ENCODE measurements at regions not wholly inside any gene's neighbourhood (a gene's known extent, or its start where the extent isn't known, plus 50 kb on each side); places are given as distances from the start of the nearest gene placed in this dataset.
"Not testable (repeated sequence)": the region's sequence is repeated elsewhere in the genome, so short reads cannot be mapped to it uniquely, and the experiment has no call there.

- DNase-seq = no peak
These were observed 429.4 kb downstream of the PCNX1 start for GRCh38 chr14:71336489-71337192.

- no peak for DNase-seq
These were observed 430.9 kb downstream of the PCNX1 start for GRCh38 chr14:71338153-71338552.

- no peak for DNase-seq
These were observed 432.6 kb downstream of the PCNX1 start for GRCh38 chr14:71339650-71340415.

GRCh38 chr14:71341156-71341555, 433.9 kb downstream of the PCNX1 start:
- DNase-seq = no peak

GRCh38 chr14:71343724-71344123, 436.5 kb downstream of the PCNX1 start:
- DNase-seq = no peak

- DNase-seq = no peak
These were observed 437.2 kb downstream of the PCNX1 start for GRCh38 chr14:71344506-71344905.

- no peak for DNase-seq
These were observed 439.4 kb downstream of the PCNX1 start for GRCh38 chr14:71346685-71347084.

- DNase-seq = no peak
These were observed 441.1 kb downstream of the PCNX1 start for GRCh38 chr14:71348394-71348793.

GRCh38 chr14:71348817-71349216, 441.6 kb downstream of the PCNX1 start:
- no peak for DNase-seq

GRCh38 chr14:71354142-71354541, 446.9 kb downstream of the PCNX1 start:
- DNase-seq = no peak

- DNase-seq = no peak
These were observed 447.5 kb downstream of the PCNX1 start for GRCh38 chr14:71354801-71355200.

GRCh38 chr14:71355324-71356201, 448.3 kb downstream of the PCNX1 start:
- no peak for DNase-seq

- no peak for DNase-seq
These were observed 451.1 kb downstream of the PCNX1 start for GRCh38 chr14:71358209-71358931.

- DNase-seq = not testable (repeated sequence)
These were observed 451.7 kb downstream of the PCNX1 start for GRCh38 chr14:71358932-71359421.

GRCh38 chr14:71359823-71360222, 452.6 kb downstream of the PCNX1 start:
- DNase-seq = no peak

GRCh38 chr14:71361336-71361735, 454.1 kb downstream of the PCNX1 start:
- DNase-seq = no peak

GRCh38 chr14:71361874-71362273, 454.6 kb downstream of the PCNX1 start:
- DNase-seq = no peak

- no peak for DNase-seq
These were observed 455.0 kb downstream of the PCNX1 start for GRCh38 chr14:71362282-71362681.

GRCh38 chr14:71362920-71363584, 455.8 kb downstream of the PCNX1 start:
- no peak for DNase-seq

- no peak for DNase-seq
These were observed 457.0 kb downstream of the PCNX1 start for GRCh38 chr14:71363946-71364925.

GRCh38 chr14:71365361-71365760, 458.1 kb downstream of the PCNX1 start:
- DNase-seq = no peak
